BJ (cell line): ENCODE measurements at regions not wholly inside any gene's neighbourhood (a gene's known extent, or its start where the extent isn't known, plus 50 kb on each side); places are given as distances from the start of the nearest gene placed in this dataset.

ENCODE experiments used
- CTCF ChIA-PET: fragments of 350-600 bp; formaldehyde crosslinking; extraction: SDS; loops from one replicate; lab custom pipeline; 2021; ENCODE audit warnings: antibody characterized with exemption, inconsistent platforms; lab: Yijun Ruan, JAX
- POLR2A ChIA-PET: fragments of 300-600 bp; sonication (Branson Sonifier 250); formaldehyde crosslinking; extraction: SDS; loops from one replicate; lab custom pipeline; 2021; ENCODE audit warnings: antibody characterized with exemption; lab: Charles Lee
- DNase-seq: peaks from one replicate; pipeline ENCODE4 v3.0.0-alpha.2; 2011; ENCODE audit warnings: low read depth
- H3K27me3 ChIP-seq: 2 replicates; pipeline ENCODE4 v1.6.0; 2011; ENCODE audit warnings: low read length; ENCODE audit not compliant: control insufficient read depth, insufficient read depth
- H3K36me3 ChIP-seq: 2 replicates; pipeline ENCODE4 v1.5.1; 2011; ENCODE audit warnings: low read length; ENCODE audit not compliant: control insufficient read depth, insufficient read depth
- H3K4me3 ChIP-seq: 2 replicates; pipeline ENCODE4 v1.5.1; 2011; ENCODE audit warnings: low read depth, mild to moderate bottlenecking, control low read depth, low read length
- CTCF ChIP-seq: IDR thresholded peaks from 2 replicates; pipeline ENCODE4 v1.5.1; 2011; ENCODE audit warnings: low read depth, mild to moderate bottlenecking, control low read depth, inconsistent platforms, low read length, moderate library complexity; ENCODE audit not compliant: insufficient read depth

- H3K4me3 ChIP-seq: no peak overlapping the region
- POLR2A ChIA-PET: no interaction called here
Measured at GRCh38 chr5:33048315-33048714, 337.2 kb downstream of the NPR3 start.

GRCh38 chr5:33049298-33049697 lies 338.2 kb downstream of the NPR3 start:
- H3K27me3 ChIP-seq: no peaks in the 10 kb centered on the region
- H3K4me3 ChIP-seq: no peak overlapping the region
- ChIA-PET CTCF (no interaction called here), POLR2A (no interaction called here)
- TF ChIP-seq CTCF: no peak
- H3K36me3 ChIP-seq: no peaks in the 10 kb centered on the region
- no peak for DNase-seq

More at GRCh38 chr5:33048315-33048714, 337.2 kb downstream of the NPR3 start:
- DNase-seq: no peak
- CTCF ChIA-PET: no interaction called here
- TF ChIP-seq CTCF: no peak
- no peaks in the 10 kb centered on the region for H3K36me3 ChIP-seq
- H3K27me3 ChIP-seq: no peaks in the 10 kb centered on the region

GRCh38 chr5:33049842-33050241 lies 338.7 kb downstream of the NPR3 start:
- Histone ChIP-seq H3K27me3 (no peaks in the 10 kb centered on the region), H3K4me3 (no peak overlapping the region), H3K36me3 (no peaks in the 10 kb centered on the region)
- no peak for TF ChIP-seq CTCF
- ChIA-PET POLR2A (no interaction called here), CTCF (interaction anchor here (0.8 kb wide), 1 partner anchor 115 kb away, joined by 3 read pairs; no protein-coding TSS in a partner anchor)
- DNase-seq: peak; percentile 56

GRCh38 chr5:33059081-33059480 lies 348.0 kb downstream of the NPR3 start:
- CTCF ChIA-PET: interaction anchor here (0.7 kb wide), 1 partner anchor 20 kb away, joined by 3 read pairs; no protein-coding TSS in a partner anchor
- TF ChIP-seq CTCF: no peak
- Histone ChIP-seq H3K27me3 (no peaks in the 10 kb centered on the region), H3K4me3 (no peak overlapping the region), H3K36me3 (no peaks in the 10 kb centered on the region)
- DNase-seq: no peak
- POLR2A ChIA-PET: no interaction called here

- DNase-seq: no peak
- no peak overlapping the region for H3K4me3 ChIP-seq
- CTCF ChIA-PET: no interaction called here
- TF ChIP-seq CTCF: no peak
- POLR2A ChIA-PET: no interaction called here
- no peaks in the 10 kb centered on the region for H3K27me3 ChIP-seq
- H3K36me3 ChIP-seq: no peaks in the 10 kb centered on the region
Measured at GRCh38 chr5:33065131-33065530, 354.0 kb downstream of the NPR3 start.
